GM18526 (cell line): ENCODE measurements at regions not wholly inside any gene's neighbourhood (a gene's known extent, or its start where the extent isn't known, plus 50 kb on each side); places are given as distances from the start of the nearest gene placed in this dataset.

Source experiments
- POLR2A ChIP-seq: IDR thresholded peaks from 3 replicates; pipeline ENCODE4 v1.6.1; 2011; ENCODE audit not compliant: insufficient read length; ENCODE audit errors: extremely low read depth

DNA sequence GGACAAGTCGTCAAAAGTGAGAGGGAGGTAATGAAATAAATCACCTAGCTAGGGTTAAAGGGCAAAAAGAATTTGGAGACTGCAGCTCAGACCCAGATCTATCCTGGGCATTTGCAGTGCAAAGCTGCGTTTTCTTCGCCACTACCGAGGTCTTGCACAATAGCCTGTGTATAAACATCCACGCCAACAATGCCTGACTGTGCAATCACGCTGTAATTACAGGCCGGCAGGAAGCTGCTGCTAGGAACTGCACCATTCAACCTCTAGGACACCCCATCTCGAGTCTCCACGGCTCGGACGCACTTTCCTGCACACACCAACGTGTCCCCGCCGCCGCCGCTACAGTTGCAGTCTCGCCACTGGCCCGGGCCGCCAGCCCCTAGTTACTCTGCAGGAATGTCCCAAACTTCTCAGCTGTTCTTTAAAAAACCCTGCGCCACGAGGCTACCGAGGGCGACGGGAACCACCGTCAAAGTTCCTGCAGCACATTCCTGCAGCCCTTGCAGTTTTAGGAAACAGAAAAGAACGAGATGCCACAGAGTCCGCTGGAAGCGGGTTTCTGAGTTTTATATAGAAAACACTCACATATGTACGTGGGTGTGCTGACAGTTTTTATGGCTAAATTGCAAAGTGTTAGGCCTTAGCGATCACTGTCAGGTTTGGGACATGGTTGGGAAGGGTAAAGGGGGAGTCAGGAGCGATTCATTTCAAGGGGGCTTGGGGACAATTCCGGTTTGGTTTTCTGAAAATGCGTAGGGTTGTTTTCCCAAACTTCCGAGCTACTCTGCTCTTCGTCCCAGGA lies 65.6 kb upstream of the PTGR2 start:
- no peak for TF ChIP-seq POLR2A

DNA sequence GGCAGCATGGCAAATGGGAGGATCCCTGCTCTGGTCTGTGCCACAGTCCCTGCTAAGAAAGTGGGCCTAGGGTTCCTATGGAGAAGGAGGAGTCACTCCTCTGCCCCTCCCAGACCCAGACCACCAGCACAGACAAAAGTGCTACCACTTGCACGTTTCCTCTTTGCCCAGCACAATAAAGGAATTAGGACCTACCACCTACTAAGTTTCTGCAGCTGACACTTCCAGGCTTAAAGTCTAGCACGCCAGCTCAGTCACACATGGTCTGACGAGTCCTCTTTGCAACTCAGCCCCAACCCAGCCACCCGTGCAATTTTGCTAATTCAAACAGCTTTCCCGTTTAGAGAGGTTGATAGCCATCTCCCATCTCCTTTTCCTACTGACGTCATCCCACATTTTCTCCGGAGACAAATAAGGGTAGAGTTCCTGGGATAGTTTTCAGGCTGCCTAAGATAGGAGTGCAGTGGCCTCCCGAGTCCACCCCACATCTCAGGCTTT lies 66.2 kb upstream of the PTGR2 start:
- TF ChIP-seq POLR2A = no peak

DNA sequence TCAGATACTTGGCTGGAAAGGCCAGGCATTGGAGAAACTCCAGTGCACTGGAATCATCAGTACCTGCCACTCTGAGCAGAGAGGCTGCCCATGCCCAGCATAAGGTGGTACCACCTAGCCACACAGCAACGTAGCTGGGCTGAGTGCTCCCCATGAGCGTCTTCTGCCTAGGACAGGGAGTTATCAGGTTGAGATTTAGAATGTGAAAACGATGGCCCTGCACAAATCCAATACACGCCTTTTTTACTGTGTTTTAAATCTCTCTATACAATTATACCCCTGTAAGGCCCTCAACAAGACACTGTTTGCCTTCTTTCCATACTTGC lies 66.7 kb upstream of the PTGR2 start:
- TF ChIP-seq POLR2A = no peak

DNA sequence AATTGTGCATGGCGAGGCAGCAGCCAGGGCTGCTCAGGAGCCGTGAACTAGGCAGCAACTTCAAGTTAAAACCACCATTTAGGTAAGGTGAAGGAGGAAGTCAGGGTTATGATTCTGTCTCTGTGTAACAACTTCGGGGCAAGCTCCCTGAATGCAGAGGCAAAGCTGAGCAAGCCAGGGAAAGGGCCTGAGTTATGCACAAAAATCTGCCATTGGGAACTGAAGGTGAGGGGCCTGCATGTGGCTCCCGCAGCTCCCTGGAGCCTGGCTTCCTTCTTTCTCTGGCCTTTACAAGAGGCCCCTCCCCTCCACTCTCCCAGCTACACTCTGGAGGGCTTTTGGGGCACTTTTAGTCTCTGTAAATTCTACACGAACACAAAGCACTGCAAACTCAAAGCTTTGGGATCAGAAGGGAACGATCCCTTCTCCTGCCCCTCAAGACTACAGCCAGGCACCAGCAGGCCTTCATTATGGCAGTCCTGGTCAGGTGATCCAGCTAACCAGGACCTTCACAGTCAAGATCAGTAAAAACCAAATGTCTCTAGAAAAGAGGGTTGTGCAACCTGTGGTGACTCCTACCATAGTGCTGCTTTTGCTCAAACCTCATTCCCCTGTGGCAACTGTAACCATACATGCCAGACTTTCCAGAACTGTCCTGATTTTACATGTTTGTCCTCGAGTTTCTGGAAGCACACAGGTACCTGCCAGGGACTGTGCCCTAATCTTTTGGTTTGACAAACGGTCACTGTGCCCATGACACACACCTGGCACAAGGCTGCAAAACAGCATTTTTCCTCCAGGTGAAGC lies 67.2 kb upstream of the PTGR2 start:
- TF ChIP-seq POLR2A = no peak

DNA sequence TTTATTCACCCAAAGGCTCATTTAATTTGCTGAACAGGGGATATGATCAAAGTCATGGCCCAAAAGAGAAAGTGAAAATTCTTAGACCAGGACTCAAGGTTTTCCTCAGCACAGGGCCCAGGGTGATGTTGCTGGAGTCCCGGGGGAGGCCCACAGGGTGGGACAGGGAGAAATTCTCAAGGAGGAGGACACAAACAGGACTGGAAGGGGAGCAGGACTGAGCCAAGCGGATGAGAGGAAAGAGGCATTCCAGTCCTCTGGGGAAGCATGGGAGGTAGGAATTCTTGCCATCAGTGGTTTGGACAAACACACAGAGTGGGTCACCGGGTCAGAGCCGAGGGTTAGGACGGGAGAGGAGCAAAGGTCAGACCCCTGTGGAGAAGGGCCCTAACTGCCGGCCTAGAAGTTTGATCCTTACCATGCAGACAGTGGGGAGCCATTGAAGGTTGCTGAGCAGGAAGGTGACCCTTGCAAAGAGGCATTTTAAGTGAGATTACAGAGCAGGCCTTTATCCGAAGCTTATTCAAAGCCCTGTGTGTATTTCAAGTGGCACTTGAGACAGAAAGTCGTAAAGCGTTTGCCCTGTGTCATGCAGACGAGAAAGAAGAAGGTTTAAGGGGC lies 68.4 kb upstream of the PTGR2 start:
- TF ChIP-seq POLR2A = no peak

DNA sequence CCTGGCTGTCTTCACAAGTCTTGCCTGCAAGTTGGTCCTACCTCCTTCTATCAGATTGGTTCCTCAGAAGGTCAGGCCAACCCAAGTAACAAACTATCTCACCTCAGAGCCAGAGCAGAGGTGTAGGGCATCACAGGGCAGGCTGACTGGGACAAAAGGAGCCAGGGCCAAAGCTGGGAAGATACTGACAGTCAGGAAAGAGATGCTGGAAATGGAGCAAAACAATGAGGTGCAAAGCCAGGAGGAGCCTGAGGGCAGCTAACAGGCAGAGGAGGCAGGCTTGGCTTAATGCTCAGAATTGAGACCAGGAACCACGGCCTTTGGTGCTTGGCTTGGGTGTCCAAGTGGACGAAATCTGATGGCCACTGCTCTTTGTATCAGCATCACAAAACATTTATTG lies 68.4 kb upstream of the PNMA1 start:
- no peak for TF ChIP-seq POLR2A

DNA sequence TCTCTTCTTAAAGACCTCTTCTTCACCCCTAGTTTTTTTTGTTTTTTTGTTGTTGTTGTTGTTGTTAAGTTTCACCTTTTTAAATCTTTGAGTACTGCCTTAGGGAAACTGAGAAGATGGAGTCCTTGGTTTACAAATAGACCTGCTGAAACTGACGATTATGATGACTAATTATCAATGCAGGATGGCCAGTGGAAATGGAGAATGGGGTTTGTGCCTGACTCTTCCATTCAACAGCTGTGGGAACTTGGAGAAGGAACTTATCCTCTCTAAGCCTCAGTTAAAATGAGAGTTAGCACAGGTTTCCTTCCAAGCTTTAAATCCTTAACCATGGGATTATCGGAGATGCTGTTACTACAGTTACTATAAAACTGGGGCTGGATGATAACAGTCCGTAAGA lies 66.7 kb upstream of the PNMA1 start:
- no peak for TF ChIP-seq POLR2A

DNA sequence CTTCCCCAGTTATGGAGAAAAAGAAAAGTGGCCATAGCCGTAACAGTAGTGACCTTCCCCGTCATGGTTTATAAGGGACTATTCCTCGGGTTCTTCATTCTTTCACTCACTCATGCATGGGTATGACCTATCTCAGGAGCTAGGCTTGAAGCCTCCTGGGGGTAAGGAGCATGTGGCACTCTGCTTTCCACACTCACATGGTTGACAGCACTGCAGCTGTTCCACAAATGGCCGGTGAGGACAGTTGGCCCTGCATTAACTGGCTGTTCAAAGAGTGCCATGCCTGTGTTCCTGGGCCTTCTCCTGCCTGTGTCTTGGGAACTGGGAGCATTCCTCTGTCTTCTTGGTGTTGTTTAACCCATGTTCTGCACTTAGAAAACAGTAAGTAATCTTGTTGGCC lies 66.2 kb upstream of the PNMA1 start:
- no peak for TF ChIP-seq POLR2A

DNA sequence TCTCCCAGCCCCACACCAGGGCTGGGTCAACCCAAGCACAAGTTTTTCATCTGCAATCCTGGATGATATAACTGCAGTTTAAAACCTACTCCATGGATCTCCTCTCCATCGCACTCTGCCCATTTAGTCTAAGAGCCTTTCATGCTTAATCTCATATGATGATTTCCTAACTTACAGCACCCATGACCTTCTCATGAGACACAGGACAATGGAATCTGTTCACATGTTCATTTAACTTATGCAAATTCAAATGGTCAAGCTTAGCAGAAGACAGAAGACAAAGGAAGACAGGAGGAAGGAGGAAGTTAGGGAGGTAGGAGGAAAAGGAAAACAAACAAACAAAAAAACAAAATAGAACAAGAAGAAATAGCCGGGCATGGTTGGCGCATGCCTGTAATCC lies 64.6 kb upstream of the PNMA1 start:
- TF ChIP-seq POLR2A = no peak

DNA sequence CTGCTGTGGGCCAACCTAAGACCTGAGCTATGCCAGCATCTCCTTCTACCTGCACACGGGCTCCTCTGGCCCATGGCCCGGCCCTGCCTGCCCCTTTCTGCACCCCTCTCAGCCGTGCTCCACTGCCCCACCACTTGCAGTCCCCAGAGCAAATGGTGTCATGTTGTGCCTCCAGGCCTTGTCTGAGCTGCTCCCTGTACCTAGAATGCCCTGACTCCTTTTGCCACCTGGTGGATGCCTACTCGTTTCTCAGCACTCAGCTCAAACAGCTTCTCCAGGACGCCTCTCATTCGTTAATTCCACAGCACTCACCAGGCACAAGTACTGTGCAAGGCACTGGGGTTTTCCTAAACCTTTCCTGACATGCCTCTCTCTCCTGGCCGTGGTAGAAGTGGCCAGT lies 63.2 kb upstream of the PNMA1 start:
- TF ChIP-seq POLR2A = no peak

DNA sequence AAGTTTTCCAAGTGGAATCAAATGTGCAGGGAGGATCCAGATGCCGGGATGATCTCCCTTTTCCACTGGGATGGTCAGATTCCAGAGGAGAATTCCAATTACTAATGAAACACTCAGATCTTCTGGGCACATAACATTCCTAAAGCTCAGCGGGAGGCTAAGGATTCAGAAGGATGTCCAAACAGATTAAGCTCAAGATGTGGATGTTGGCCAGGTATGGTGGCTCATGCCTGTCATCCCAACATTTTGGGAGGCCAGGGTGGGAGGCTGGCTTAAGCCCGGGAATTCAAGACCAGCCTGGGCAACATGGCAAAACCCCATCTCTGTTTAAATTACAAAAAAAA lies 62.0 kb upstream of the PNMA1 start:
- TF ChIP-seq POLR2A = no peak

DNA sequence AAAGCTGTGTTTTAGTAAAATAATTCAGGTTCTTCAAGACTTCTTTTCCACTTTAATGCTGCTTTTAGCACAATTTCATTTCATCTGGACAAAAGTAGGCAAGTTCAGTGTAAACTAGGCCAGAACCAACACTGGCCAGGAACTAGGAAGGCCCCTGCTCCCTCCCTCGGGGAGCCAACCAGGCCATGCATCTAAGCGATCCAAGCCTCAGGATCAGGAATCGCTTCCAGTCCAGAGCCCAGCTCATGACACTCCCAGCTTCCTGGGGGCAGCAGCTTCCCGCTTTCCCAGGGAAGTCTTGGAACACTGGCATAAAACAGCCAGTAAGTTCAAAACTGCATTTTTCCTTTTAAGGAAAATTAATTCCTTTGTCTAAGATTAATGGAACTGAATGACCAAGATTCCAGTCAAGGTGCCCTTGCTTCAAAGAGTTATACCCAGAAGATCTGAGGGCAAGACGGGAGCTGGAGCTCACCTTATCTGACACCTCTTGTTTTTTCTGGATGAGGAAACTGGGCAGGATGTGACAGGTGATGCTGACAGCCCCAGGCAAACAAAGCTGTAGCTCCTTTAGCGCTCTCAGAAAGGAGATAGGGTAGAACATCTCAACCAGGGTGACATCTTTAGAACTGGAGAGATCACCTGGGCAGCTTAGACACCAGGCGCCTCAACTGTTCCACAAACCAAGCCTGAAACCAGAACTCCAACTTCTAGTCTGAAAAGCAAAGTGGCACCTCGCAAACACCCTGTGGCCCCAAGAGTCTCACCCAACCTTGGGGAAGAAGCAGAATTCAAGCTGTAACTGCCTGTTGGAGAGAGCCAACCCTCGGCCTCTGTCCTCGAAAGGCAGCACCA lies 61.4 kb upstream of the PNMA1 start:
- no peak for TF ChIP-seq POLR2A

DNA sequence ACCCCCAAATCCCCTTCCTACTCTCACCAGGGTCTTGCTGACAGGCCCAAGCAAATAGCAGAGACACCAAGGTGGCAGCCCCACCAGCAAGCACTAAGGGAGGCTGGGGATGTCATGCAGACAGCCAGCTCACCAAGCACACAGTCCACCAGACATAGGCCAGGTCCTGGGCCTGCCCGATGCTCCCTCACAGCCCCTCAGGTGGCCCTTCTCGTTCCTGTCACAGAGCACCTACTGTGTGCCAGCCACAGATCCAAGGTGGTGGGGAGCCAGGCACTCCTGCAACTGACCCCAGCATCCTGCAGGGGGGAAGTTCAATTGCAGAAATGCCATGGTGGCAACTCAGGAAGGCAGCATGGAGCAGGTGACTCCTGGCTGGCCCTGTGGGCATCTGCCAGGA lies 60.5 kb upstream of the PNMA1 start:
- no peak for TF ChIP-seq POLR2A

DNA sequence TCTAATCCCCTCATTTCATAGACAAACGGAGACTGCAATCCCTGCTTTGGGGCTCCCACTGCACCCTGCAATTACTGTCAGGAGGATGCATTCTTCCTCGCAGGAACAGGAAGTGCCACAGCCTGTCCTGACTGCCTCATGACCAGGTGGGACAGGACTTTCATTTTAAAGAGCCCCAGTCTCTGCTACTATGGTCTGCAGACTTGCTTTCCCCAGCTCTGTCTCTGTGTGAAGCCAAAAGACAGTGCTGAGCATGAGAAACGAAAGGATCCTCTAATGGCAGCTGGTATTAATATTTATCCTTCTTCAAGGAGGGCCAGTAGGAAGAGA lies 60.0 kb upstream of the PNMA1 start:
- no peak for TF ChIP-seq POLR2A

DNA sequence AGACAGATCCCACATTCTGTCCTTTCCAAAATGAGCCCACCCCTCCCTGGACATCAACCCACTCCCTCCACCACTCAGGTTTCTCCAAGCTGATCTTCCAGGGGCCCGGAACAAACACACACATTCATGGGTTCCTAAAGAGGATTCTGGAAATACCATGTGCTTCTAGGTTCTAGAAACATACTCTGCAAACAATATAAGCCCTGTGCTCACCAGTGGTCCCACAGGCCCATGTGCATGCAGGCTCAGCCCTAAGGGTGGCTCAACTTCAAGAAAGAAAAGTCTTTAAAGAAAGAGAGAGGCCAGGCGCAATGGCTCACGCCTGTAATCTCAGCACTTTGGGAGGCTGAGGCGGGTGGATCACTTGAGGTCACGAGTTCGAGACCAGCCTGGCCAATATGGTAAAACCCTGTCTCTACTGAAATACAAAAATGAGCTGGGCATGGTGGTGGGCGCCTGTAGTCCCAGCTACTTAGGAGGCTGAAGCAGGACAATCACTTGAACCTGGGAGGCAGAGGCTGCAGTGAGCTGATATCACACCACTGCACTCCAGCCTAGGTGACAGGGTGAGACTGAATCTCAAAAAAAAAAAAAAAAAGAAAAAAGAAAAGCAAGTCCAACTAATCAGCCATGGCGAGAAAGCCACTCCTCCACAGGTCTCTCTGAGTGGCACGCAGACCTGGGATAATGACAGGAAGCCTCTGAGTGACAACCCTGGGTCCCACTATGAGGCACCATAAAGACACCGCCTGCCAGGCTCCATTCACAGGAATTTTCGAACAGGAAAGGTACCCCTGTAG lies 59.5 kb upstream of the PNMA1 start:
- TF ChIP-seq POLR2A = no peak
